ENCODE measurements at regions not wholly inside any gene's neighbourhood (a gene's known extent, or its start where the extent isn't known, plus 50 kb on each side); places are given as distances from the start of the nearest gene placed in this dataset.
"Not testable (repeated sequence)": the region's sequence is repeated elsewhere in the genome, so short reads cannot be mapped to it uniquely, and the experiment has no call there.

- in situ Hi-C loops (cut with HindIII; ENCODE audit: low sequenced_read_pairs) = no loop called here
- TF ChIP-seq, protein P1, sequence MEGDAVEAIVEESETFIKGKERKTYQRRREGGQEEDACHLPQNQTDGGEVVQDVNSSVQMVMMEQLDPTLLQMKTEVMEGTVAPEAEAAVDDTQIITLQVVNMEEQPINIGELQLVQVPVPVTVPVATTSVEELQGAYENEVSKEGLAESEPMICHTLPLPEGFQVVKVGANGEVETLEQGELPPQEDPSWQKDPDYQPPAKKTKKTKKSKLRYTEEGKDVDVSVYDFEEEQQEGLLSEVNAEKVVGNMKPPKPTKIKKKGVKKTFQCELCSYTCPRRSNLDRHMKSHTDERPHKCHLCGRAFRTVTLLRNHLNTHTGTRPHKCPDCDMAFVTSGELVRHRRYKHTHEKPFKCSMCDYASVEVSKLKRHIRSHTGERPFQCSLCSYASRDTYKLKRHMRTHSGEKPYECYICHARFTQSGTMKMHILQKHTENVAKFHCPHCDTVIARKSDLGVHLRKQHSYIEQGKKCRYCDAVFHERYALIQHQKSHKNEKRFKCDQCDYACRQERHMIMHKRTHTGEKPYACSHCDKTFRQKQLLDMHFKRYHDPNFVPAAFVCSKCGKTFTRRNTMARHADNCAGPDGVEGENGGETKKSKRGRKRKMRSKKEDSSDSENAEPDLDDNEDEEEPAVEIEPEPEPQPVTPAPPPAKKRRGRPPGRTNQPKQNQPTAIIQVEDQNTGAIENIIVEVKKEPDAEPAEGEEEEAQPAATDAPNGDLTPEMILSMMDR (IDR thresholded peaks at IDR 0.05; ENCODE audit: low read depth, low read length) = no peak
- H3K4me3 ChIP-seq (ENCODE audit: low read depth, low read length) = no peak overlapping the region
- no peak for DNase-seq (ENCODE audit: low read depth, low spot score)
Observed at GRCh38 chr3:70615286-70615685, 302.8 kb upstream of the MDFIC2 start.

GRCh38 chr3:70614111-70614510 lies 301.7 kb upstream of the MDFIC2 start:
- TF ChIP-seq, protein P1 (IDR thresholded peaks at IDR 0.05; ENCODE audit: low read depth, low read length) = no peak
- no peak overlapping the region for H3K4me3 ChIP-seq (ENCODE audit: low read depth, low read length)
- no peak for DNase-seq (ENCODE audit: low read depth, low spot score)
- in situ Hi-C loops (cut with HindIII; ENCODE audit: low sequenced_read_pairs) = no loop called here

- TF ChIP-seq, protein P1 (IDR thresholded peaks at IDR 0.05; ENCODE audit: low read depth, low read length) = no peak
- DNase-seq (ENCODE audit: low read depth, low spot score) = no peak
- in situ Hi-C loops (cut with HindIII; ENCODE audit: low sequenced_read_pairs) = no loop called here
- H3K4me3 ChIP-seq (ENCODE audit: low read depth, low read length) = no peak overlapping the region
Observed at GRCh38 chr3:70612920-70613319, 300.5 kb upstream of the MDFIC2 start.

- in situ Hi-C loops (cut with HindIII; ENCODE audit: low sequenced_read_pairs); H3K4me3 ChIP-seq (ENCODE audit: low read depth, low read length); DNase-seq (ENCODE audit: low read depth, low spot score): not testable (repeated sequence)
Observed at GRCh38 chr3:70611667-70612277, 299.3 kb upstream of the MDFIC2 start.

DNA sequence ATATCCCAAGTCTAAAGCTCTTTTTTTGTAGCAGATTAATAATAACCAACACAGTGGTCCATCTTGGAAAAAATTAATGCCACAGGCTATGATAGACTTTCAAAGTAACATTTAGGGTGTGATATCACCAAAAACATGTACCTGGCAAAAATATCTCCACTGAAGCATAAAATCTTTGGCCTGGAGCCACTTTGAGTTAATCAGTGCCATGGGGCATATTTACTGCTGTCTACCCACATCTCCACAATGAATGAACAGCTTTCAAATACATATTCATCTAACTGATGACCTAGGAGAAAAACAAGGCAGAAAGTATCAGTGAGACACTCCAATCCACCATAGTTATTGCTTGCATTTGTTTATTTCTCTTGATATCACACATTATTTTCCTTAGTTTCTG lies 296.0 kb upstream of the MDFIC2 start:
- in situ Hi-C loops (cut with HindIII; ENCODE audit: low sequenced_read_pairs) = no loop called here
- TF ChIP-seq, protein P1 (IDR thresholded peaks at IDR 0.05; ENCODE audit: low read depth, low read length) = no peak
- DNase-seq (ENCODE audit: low read depth, low spot score) = no peak

DNA sequence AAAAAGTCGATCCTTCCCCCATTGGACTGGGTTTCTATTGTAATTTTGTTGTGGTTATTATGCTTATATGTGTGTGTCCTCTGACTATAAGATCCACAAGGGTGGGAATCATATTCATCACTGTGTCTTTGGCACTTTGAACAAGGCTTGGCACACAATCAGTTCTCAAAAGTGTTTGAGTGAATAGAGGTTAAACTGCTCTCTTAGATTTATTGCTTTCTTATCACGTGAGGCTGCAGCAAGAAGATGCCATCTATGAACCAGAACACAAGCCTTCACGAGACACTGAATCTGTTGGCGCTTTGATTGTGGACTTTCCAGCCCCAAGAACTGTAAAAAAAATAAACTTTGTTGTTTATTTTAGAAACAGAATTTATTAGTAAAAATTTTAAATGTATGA lies 295.0 kb upstream of the MDFIC2 start:
- TF ChIP-seq, protein P1 (IDR thresholded peaks at IDR 0.05; ENCODE audit: low read depth, low read length) = no peak
- in situ Hi-C loops (cut with HindIII; ENCODE audit: low sequenced_read_pairs) = no loop called here

More for the DNA sequence above, 296.0 kb upstream of the MDFIC2 start:
- no peak overlapping the region for H3K4me3 ChIP-seq (ENCODE audit: low read depth, low read length)

GRCh38 chr3:70606018-70606417 lies 293.6 kb upstream of the MDFIC2 start:
- no peak for DNase-seq (ENCODE audit: low read depth, low spot score)
- in situ Hi-C loops (cut with HindIII; ENCODE audit: low sequenced_read_pairs) = no loop called here
- TF ChIP-seq, protein P1 (IDR thresholded peaks at IDR 0.05; ENCODE audit: low read depth, low read length) = no peak
- no peak overlapping the region for H3K4me3 ChIP-seq (ENCODE audit: low read depth, low read length)

More for the DNA sequence above, 295.0 kb upstream of the MDFIC2 start:
- no peak overlapping the region for H3K4me3 ChIP-seq (ENCODE audit: low read depth, low read length)
- no peak for DNase-seq (ENCODE audit: low read depth, low spot score)

Data from astrocyte of the spinal cord (primary cell).